Gastrocnemius medialis (tissue), 4 donors: ENCODE measurements at regions not wholly inside any gene's neighbourhood (a gene's known extent, or its start where the extent isn't known, plus 50 kb on each side); places are given as distances from the start of the nearest gene placed in this dataset.

Experiments used
- ATAC-seq, 2 donors: fragments of 150-250 bp; one replicate each; pipeline ENCODE4 v1.9.1; 2016
- DNase-seq, 2 donors: peaks; one replicate each; pipeline ENCODE4 v3.0.0-alpha.2; 2019
- H3K27ac ChIP-seq, 4 donors: fragments of 200-600 bp; sonication (generic); 1 replicate in 1 of 4; 2 replicates in 3 of 4; pipeline ENCODE4 v1.5.1; 2016 to 2018; ENCODE audit warnings: mild to moderate bottlenecking in 2 of 4, moderate library complexity in 1 of 4
- H3K27me3 ChIP-seq, 3 donors: fragments of 200-600 bp; sonication (generic) in 2 of 3; 1 replicate in 1 of 3; 2 replicates in 2 of 3; pipeline versions ENCODE4 v1.5.1 to v1.6.0; 2016 to 2019; ENCODE audit warnings: mild to moderate bottlenecking in 1 of 3, moderate library complexity in 1 of 3
- H3K36me3 ChIP-seq, 2 donors: fragments of 200-600 bp; sonication (generic) in 1 of 2; one replicate each; pipeline ENCODE4 v1.5.1; 2017 to 2018
- H3K4me1 ChIP-seq, 2 donors: fragments of 200-600 bp; sonication (generic) in 1 of 2; one replicate each; pipeline ENCODE4 v1.5.1; 2016 to 2017; ENCODE audit warnings: mild to moderate bottlenecking in 2 of 2
- H3K4me3 ChIP-seq, 4 donors: fragments of 200-600 bp; sonication (generic) in 3 of 4; 1 replicate in 1 of 4; 2 replicates in 3 of 4; pipeline ENCODE4 v1.5.1; 2016 to 2019; ENCODE audit warnings: mild to moderate bottlenecking in 2 of 4
- H3K9me3 ChIP-seq, 3 donors: fragments of 200-600 bp; sonication (generic) in 2 of 3; 1 replicate in 1 of 3; 2 replicates in 2 of 3; pipeline ENCODE4 v1.5.1; 2016 to 2019
- CTCF ChIP-seq, 5 experiments: fragments of 450-650 bp in 3 of 5; fragments of 200-600 bp in 2 of 5; sonication (generic) in 2 of 5; IDR thresholded peaks in 4 of 5; conservative IDR thresholded peaks in 1 of 5; 1 replicate in 4 of 5; 2 replicates in 1 of 5; pipeline ENCODE4 v1.5.1; 2016 to 2019; ENCODE audit warnings: antibody characterized with exemption in 5 of 5, mild to moderate bottlenecking in 3 of 5, moderate library complexity in 3 of 5
- POLR2A ChIP-seq, 2 donors: fragments of 450-650 bp; IDR thresholded peaks; one replicate each; pipeline ENCODE4 v1.6.1; 2017; ENCODE audit warnings: antibody characterized with exemption in 2 of 2, mild to moderate bottlenecking in 2 of 2, moderate library complexity in 2 of 2
- in situ Hi-C, 4 donors: fragments of 200-750 bp; cut with MboI; loops; one replicate each; pipeline versions ENCODE4 v1.15.0 to v1.8.0; 2017; ENCODE audit warnings: low sequenced_read_pairs in 4 of 4
- intact Hi-C: fragments of 100-400 bp; cut with DNase I; formaldehyde crosslinking; loops from one replicate; pipeline ENCODE4 v1.15.1; 2023; ENCODE audit warnings: low total_unique reads

GRCh38 chr6:72525821-72526510, 95.9 kb upstream of the KCNQ5 start:
- Histone ChIP-seq H3K27me3 (no peaks in the 10 kb centered on the region), H3K9me3 (no peaks in the 10 kb centered on the region)
- in situ Hi-C loops = no loop called here

GRCh38 chr6:72530152-72530551, 91.7 kb upstream of the KCNQ5 start:
- Histone ChIP-seq H3K4me1 (no peaks in the 10 kb centered on the region), H3K27me3 (no peaks in the 10 kb centered on the region), H3K27ac (no peak overlapping the region), H3K36me3 (no peaks in the 10 kb centered on the region), H3K4me3 (no peak overlapping the region), H3K9me3 (no peaks in the 10 kb centered on the region)
- DNase-seq (no peak), ATAC-seq (no peak)
- TF ChIP-seq POLR2A (IDR thresholded peaks at IDR 0.05) (no peak), CTCF (IDR thresholded peaks at IDR 0.05 in 4 of 5, conservative IDR thresholded peaks at IDR 0.05 in 1 of 5) (no peak)
- in situ Hi-C loops (no loop called here), intact Hi-C loops (no loop called here)

More at GRCh38 chr6:72525821-72526510, 95.9 kb upstream of the KCNQ5 start:
- intact Hi-C loops = no loop called here
- ATAC-seq = no peak
- TF ChIP-seq CTCF (IDR thresholded peaks at IDR 0.05 in 4 of 5, conservative IDR thresholded peaks at IDR 0.05 in 1 of 5) (no peak), POLR2A (IDR thresholded peaks at IDR 0.05) (no peak)
- no peaks in the 10 kb centered on the region for H3K36me3 ChIP-seq
- H3K27ac ChIP-seq = no peak overlapping the region
- no peak for DNase-seq
- no peaks in the 10 kb centered on the region for H3K4me1 ChIP-seq
- no peak overlapping the region for H3K4me3 ChIP-seq

DNA sequence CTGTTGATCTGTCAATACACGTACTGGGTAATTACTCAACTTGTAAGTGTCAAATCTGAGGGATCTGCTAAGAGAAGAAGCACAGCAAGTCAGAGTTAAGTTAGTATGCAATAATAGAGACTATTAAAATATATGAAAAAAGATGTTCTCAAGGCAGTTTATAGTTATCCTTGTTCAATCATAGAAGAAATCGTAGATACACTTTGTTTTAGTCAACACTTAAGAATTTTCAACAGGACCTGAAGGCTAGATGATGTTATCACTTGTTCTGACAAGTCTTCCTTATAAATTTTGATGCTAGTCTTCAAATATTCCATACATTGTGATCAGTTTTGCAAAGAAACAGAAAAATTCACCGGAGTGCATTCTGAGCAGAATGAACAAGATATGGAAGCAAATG, 91.1 kb upstream of the KCNQ5 start:
- no peaks in the 10 kb centered on the region for H3K4me1 ChIP-seq
- intact Hi-C loops (no loop called here), in situ Hi-C loops (no loop called here)
- ATAC-seq (no peak), DNase-seq (no peak)
- no peaks in the 10 kb centered on the region for H3K36me3 ChIP-seq
- no peak overlapping the region for H3K27ac ChIP-seq
- no peaks in the 10 kb centered on the region for H3K27me3 ChIP-seq
- H3K9me3 ChIP-seq = no peaks in the 10 kb centered on the region
- no peak overlapping the region for H3K4me3 ChIP-seq
- TF ChIP-seq CTCF (IDR thresholded peaks at IDR 0.05 in 4 of 5, conservative IDR thresholded peaks at IDR 0.05 in 1 of 5) = no peak
- TF ChIP-seq POLR2A (IDR thresholded peaks at IDR 0.05) = no peak

- in situ Hi-C loops = no loop called here
- TF ChIP-seq CTCF (IDR thresholded peaks at IDR 0.05 in 4 of 5, conservative IDR thresholded peaks at IDR 0.05 in 1 of 5) (no peak), POLR2A (IDR thresholded peaks at IDR 0.05) (no peak)
- H3K27ac ChIP-seq = no peak overlapping the region
Measured at GRCh38 chr6:72533606-72534005, 88.3 kb upstream of the KCNQ5 start.

GRCh38 chr6:72534236-72534635, 87.6 kb upstream of the KCNQ5 start:
- in situ Hi-C loops = no loop called here
- no peaks in the 10 kb centered on the region for H3K9me3 ChIP-seq
- H3K27me3 ChIP-seq = no peaks in the 10 kb centered on the region
- TF ChIP-seq CTCF (IDR thresholded peaks at IDR 0.05 in 4 of 5, conservative IDR thresholded peaks at IDR 0.05 in 1 of 5) = no peak
- no peak for TF ChIP-seq POLR2A (IDR thresholded peaks at IDR 0.05)
- H3K4me1 ChIP-seq = no peaks in the 10 kb centered on the region
- no peak for ATAC-seq
- no peak for DNase-seq
- no peak overlapping the region for H3K27ac ChIP-seq
- intact Hi-C loops = no loop called here
- H3K4me3 ChIP-seq = no peak overlapping the region
- H3K36me3 ChIP-seq = no peaks in the 10 kb centered on the region

More at GRCh38 chr6:72533606-72534005, 88.3 kb upstream of the KCNQ5 start:
- no peaks in the 10 kb centered on the region for H3K36me3 ChIP-seq
- no peak for DNase-seq
- H3K27me3 ChIP-seq = no peaks in the 10 kb centered on the region
- H3K4me1 ChIP-seq = no peaks in the 10 kb centered on the region
- intact Hi-C loops = no loop called here
- no peak for ATAC-seq
- H3K9me3 ChIP-seq = no peaks in the 10 kb centered on the region
- H3K4me3 ChIP-seq = no peak overlapping the region
